ENCODE measurements at regions not wholly inside any gene's neighbourhood (a gene's known extent, or its start where the extent isn't known, plus 50 kb on each side); places are given as distances from the start of the nearest gene placed in this dataset.
"Not testable (repeated sequence)": the region's sequence is repeated elsewhere in the genome, so short reads cannot be mapped to it uniquely, and the experiment has no call there.

- TF ChIP-seq CTCF (IDR thresholded peaks at IDR 0.05) (no peak), EP300 (IDR thresholded peaks at IDR 0.05) (no peak), POLR2A (IDR thresholded peaks at IDR 0.05) (no peak)
- H3K4me1 ChIP-seq, result no peaks in the 10 kb centered on the region
- no peak overlapping the region for H3K27ac ChIP-seq
- no peak for ATAC-seq
- 83% methylated on average over 1 of the region's 1 CpG; no CpG with 5 or more reads in 1 of the 2 donors for whole genome bisulfite sequencing, 2 donors (ENCODE audit: low coverage in 1 of 2)
- H3K9me3 ChIP-seq, result no peaks in the 10 kb centered on the region
- H3K36me3 ChIP-seq, result no peaks in the 10 kb centered on the region
- no peaks in the 10 kb centered on the region for H3K27me3 ChIP-seq
- no peak overlapping the region for H3K4me3 ChIP-seq
These were observed 190.6 kb downstream of the CEP135 start for GRCh38 chr4:56139241-56139827.

- H3K27me3 ChIP-seq, H3K36me3 ChIP-seq, H3K27ac ChIP-seq, H3K4me1 ChIP-seq, H3K9me3 ChIP-seq, H3K4me3 ChIP-seq, ATAC-seq: not testable (repeated sequence)
- WGBS, 2 donors (ENCODE audit: low coverage in 1 of 2), result 80 to 91% methylated on average over 1 to 4 of the region's 8 CpGs
These were observed 186.1 kb downstream of the CEP135 start for GRCh38 chr4:56134834-56135233.

- TF ChIP-seq POLR2AphosphoS5 (IDR thresholded peaks at IDR 0.05), result peak; percentile 19
- no peak for TF ChIP-seq CTCF (IDR thresholded peaks at IDR 0.05)
- no peak for TF ChIP-seq POLR2A (IDR thresholded peaks at IDR 0.05)
- TF ChIP-seq EP300 (IDR thresholded peaks at IDR 0.05), result no peak
- Histone ChIP-seq H3K27ac (no peak overlapping the region), H3K9me3 (no peaks in the 10 kb centered on the region), H3K36me3 (no peaks in the 10 kb centered on the region), H3K4me1 (no peaks in the 10 kb centered on the region), H3K4me3 (no peak overlapping the region), H3K27me3 (no peaks in the 10 kb centered on the region)
- no peak for ATAC-seq
- WGBS, 2 donors (ENCODE audit: low coverage in 1 of 2), result 27% methylated on average over 2 of the region's 2 CpGs; no CpG with 5 or more reads in 1 of the 2 donors
These were observed 185.5 kb downstream of the CEP135 start for GRCh38 chr4:56134266-56134665.

GRCh38 chr4:56132835-56133234, 184.1 kb downstream of the CEP135 start:
- no peaks in the 10 kb centered on the region for H3K36me3 ChIP-seq
- 53 to 72% methylated on average over 3 of the region's 3 CpGs for WGBS, 2 donors (ENCODE audit: low coverage in 1 of 2)
- no peaks in the 10 kb centered on the region for H3K4me1 ChIP-seq
- ATAC-seq, result no peak
- H3K27me3 ChIP-seq, result no peaks in the 10 kb centered on the region
- no peak overlapping the region for H3K4me3 ChIP-seq
- no peaks in the 10 kb centered on the region for H3K9me3 ChIP-seq
- H3K27ac ChIP-seq, result no peak overlapping the region
- TF ChIP-seq EP300 (IDR thresholded peaks at IDR 0.05) (no peak), CTCF (IDR thresholded peaks at IDR 0.05) (no peak), POLR2A (IDR thresholded peaks at IDR 0.05) (no peak), POLR2AphosphoS5 (IDR thresholded peaks at IDR 0.05) (no peak)

GRCh38 chr4:56132188-56132587, 183.4 kb downstream of the CEP135 start:
- H3K27ac ChIP-seq, ATAC-seq, H3K4me3 ChIP-seq, H3K36me3 ChIP-seq, H3K9me3 ChIP-seq, H3K4me1 ChIP-seq, H3K27me3 ChIP-seq: not testable (repeated sequence)
- WGBS, 2 donors (ENCODE audit: low coverage in 1 of 2), result 94 to 95% methylated on average over 3 to 5 of the region's 5 CpGs

- Histone ChIP-seq H3K36me3 (no peaks in the 10 kb centered on the region), H3K27ac (no peak overlapping the region), H3K9me3 (no peaks in the 10 kb centered on the region), H3K27me3 (no peaks in the 10 kb centered on the region), H3K4me1 (no peaks in the 10 kb centered on the region), H3K4me3 (no peak overlapping the region)
- TF ChIP-seq POLR2A (IDR thresholded peaks at IDR 0.05) (no peak), EP300 (IDR thresholded peaks at IDR 0.05) (no peak), POLR2AphosphoS5 (IDR thresholded peaks at IDR 0.05) (no peak), CTCF (IDR thresholded peaks at IDR 0.05) (no peak)
- no peak for ATAC-seq
These were observed 181.9 kb downstream of the CEP135 start for GRCh38 chr4:56130606-56131155.

Measured in gastroesophageal sphincter (tissue), 4 donors.